Fibroblast of lung (primary cell): ENCODE measurements at regions not wholly inside any gene's neighbourhood (a gene's known extent, or its start where the extent isn't known, plus 50 kb on each side); places are given as distances from the start of the nearest gene placed in this dataset.
A peak's percentile ranks its signal among the peaks of the same experiment; 100 is the strongest.

Experiments used
- DNase-seq, 2 donors: peaks; one replicate each; pipeline versions ENCODE4 v3.0.0 to v3.0.0-alpha.2; 2010; ENCODE audit warnings: low read depth in 2 of 2
- H2AFZ ChIP-seq: 2 replicates; pipeline ENCODE4 v1.5.1; 2012; ENCODE audit warnings: low read length, control low read depth, inconsistent platforms
- H3K27ac ChIP-seq: 2 replicates; pipeline ENCODE4 v1.5.1; 2011; ENCODE audit warnings: low read length, control low read depth; ENCODE audit not compliant: insufficient read depth
- H3K27me3 ChIP-seq: 2 replicates; pipeline ENCODE4 v1.5.1; 2011; ENCODE audit warnings: mild to moderate bottlenecking, low read length; ENCODE audit not compliant: control insufficient read depth, insufficient read depth
- H3K36me3 ChIP-seq: 2 replicates; pipeline ENCODE4 v1.5.1; 2011; ENCODE audit warnings: low read length; ENCODE audit not compliant: control insufficient read depth, insufficient read depth
- H3K4me1 ChIP-seq: 2 replicates; pipeline ENCODE4 v1.5.1; 2011; ENCODE audit warnings: low read length; ENCODE audit not compliant: control insufficient read depth, insufficient read depth; ENCODE audit errors: extremely low read depth
- H3K4me2 ChIP-seq: 2 replicates; pipeline ENCODE4 v1.5.1; 2011; ENCODE audit warnings: low read length, control low read depth; ENCODE audit not compliant: insufficient read depth; ENCODE audit errors: extremely low read depth
- H3K4me3 ChIP-seq, 4 experiments: fragments of 200-600 bp in 1 of 4; sonication (generic) in 1 of 4; replicated peaks in 1 of 4; 2 replicates each; pipeline ENCODE4 v1.5.1; 2011 to 2016; ENCODE audit warnings: low read length in 4 of 4, low read depth in 3 of 4, mild to moderate bottlenecking in 3 of 4, control low read depth in 2 of 4, inconsistent platforms in 1 of 4, mixed read lengths in 1 of 4; ENCODE audit not compliant: insufficient read depth in 1 of 4; ENCODE audit errors: control extremely low read depth in 1 of 4
- H3K79me2 ChIP-seq: 2 replicates; pipeline ENCODE4 v1.5.1; 2012; ENCODE audit warnings: mild to moderate bottlenecking, low read length, inconsistent platforms; ENCODE audit not compliant: control insufficient read depth, insufficient read depth
- H3K9ac ChIP-seq: 2 replicates; pipeline ENCODE4 v1.5.1; 2011; ENCODE audit warnings: mild to moderate bottlenecking, low read length, control low read depth; ENCODE audit not compliant: insufficient read depth
- H3K9me3 ChIP-seq: 2 replicates; pipeline ENCODE4 v1.5.1; 2012; ENCODE audit warnings: low read depth, low read length; ENCODE audit not compliant: control insufficient read depth, insufficient read depth
- H4K20me1 ChIP-seq: 2 replicates; pipeline ENCODE4 v1.5.1; 2011; ENCODE audit warnings: low read length; ENCODE audit not compliant: control insufficient read depth, insufficient read depth; ENCODE audit errors: extremely low read depth
- EZH2 ChIP-seq: IDR thresholded peaks from 2 replicates; pipeline ENCODE4 v1.5.1; 2012; ENCODE audit warnings: low read length, control low read depth, mild to moderate bottlenecking; ENCODE audit errors: missing control alignments
- TF ChIP-seq, protein P1 (sequence below), 2 donors: IDR thresholded peaks in 1 of 2; conservative IDR thresholded peaks in 1 of 2; 1 replicate in 1 of 2; 2 replicates in 1 of 2; pipeline ENCODE4 v1.5.1; 2011 to 2012; ENCODE audit warnings: low read length in 2 of 2, control low read depth in 1 of 2, inconsistent platforms in 1 of 2, low read depth in 1 of 2, mild to moderate bottlenecking in 1 of 2

- H3K27me3 ChIP-seq: no peaks in the 10 kb centered on the region
- no peaks in the 10 kb centered on the region for H4K20me1 ChIP-seq
- no peak overlapping the region for H3K4me3 ChIP-seq
- no peak overlapping the region for H3K27ac ChIP-seq
- H3K9me3 ChIP-seq: no peaks in the 10 kb centered on the region
- H3K4me1 ChIP-seq: no peaks in the 10 kb centered on the region
- peak in 1 of 2 donors; percentile 66 for DNase-seq
- H3K36me3 ChIP-seq: no peaks in the 10 kb centered on the region
- TF ChIP-seq EZH2: no peak
- TF ChIP-seq, protein P1, sequence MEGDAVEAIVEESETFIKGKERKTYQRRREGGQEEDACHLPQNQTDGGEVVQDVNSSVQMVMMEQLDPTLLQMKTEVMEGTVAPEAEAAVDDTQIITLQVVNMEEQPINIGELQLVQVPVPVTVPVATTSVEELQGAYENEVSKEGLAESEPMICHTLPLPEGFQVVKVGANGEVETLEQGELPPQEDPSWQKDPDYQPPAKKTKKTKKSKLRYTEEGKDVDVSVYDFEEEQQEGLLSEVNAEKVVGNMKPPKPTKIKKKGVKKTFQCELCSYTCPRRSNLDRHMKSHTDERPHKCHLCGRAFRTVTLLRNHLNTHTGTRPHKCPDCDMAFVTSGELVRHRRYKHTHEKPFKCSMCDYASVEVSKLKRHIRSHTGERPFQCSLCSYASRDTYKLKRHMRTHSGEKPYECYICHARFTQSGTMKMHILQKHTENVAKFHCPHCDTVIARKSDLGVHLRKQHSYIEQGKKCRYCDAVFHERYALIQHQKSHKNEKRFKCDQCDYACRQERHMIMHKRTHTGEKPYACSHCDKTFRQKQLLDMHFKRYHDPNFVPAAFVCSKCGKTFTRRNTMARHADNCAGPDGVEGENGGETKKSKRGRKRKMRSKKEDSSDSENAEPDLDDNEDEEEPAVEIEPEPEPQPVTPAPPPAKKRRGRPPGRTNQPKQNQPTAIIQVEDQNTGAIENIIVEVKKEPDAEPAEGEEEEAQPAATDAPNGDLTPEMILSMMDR (conservative IDR thresholded peaks at IDR 0.05 in 1 of 2, IDR thresholded peaks at IDR 0.05 in 1 of 2; ENCODE audit: low read depth in 1 of 2, low read length in 2 of 2): no peak
- H3K4me2 ChIP-seq: no peak overlapping the region
- H3K79me2 ChIP-seq: no peaks in the 10 kb centered on the region
- H2AFZ ChIP-seq: no peak overlapping the region
- no peak overlapping the region for H3K9ac ChIP-seq
Observed at GRCh38 chr3:31294430-31295149, 238.1 kb upstream of the STT3B start.

DNA sequence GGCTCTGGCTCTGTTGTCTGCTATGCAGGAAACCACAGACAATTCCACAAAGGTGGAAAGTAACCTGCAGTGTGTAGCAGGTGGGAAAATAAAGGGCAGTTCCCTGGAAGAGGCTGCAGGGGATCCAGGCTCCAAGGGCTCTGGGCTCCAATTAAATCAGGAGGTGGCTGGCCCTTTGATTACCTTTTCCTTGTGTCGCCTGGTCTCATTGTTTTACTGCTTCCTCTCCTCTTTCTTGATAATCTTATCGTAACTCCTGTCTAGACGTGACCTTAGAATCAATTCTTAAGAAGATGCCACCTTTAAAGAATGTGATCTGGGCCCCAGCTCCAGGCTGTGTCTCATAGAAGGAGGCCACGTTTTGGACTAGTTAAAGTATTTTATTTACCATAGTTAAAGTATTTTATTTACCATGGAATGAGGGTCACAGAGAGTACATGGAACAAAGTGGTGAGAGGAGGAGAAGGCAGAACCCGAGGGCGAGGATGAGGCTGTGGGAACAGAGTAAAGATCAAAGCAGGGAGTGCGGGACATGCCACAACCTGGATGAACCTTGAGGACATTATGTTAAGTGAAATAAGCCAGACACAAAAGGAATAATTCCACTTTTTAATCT, 237.5 kb upstream of the STT3B start:
- DNase-seq: no peak
- no peak overlapping the region for H2AFZ ChIP-seq
- H3K79me2 ChIP-seq: no peaks in the 10 kb centered on the region
- H3K27ac ChIP-seq: no peak overlapping the region
- H3K4me1 ChIP-seq: no peaks in the 10 kb centered on the region
- H4K20me1 ChIP-seq: no peaks in the 10 kb centered on the region
- H3K9me3 ChIP-seq: no peaks in the 10 kb centered on the region
- H3K36me3 ChIP-seq: no peaks in the 10 kb centered on the region
- no peak overlapping the region for H3K9ac ChIP-seq
- H3K27me3 ChIP-seq: no peaks in the 10 kb centered on the region
- no peak overlapping the region for H3K4me3 ChIP-seq
- TF ChIP-seq EZH2: no peak
- TF ChIP-seq, protein P1 (conservative IDR thresholded peaks at IDR 0.05 in 1 of 2, IDR thresholded peaks at IDR 0.05 in 1 of 2; ENCODE audit: low read depth in 1 of 2, low read length in 2 of 2): no peak
- H3K4me2 ChIP-seq: no peak overlapping the region

GRCh38 chr3:31297726-31298298, 234.9 kb upstream of the STT3B start:
- no peak overlapping the region for H2AFZ ChIP-seq
- TF ChIP-seq EZH2: no peak
- TF ChIP-seq, protein P1 (conservative IDR thresholded peaks at IDR 0.05 in 1 of 2, IDR thresholded peaks at IDR 0.05 in 1 of 2; ENCODE audit: low read depth in 1 of 2, low read length in 2 of 2): no peak
- no peak overlapping the region for H3K9ac ChIP-seq
- H3K79me2 ChIP-seq: no peaks in the 10 kb centered on the region
- DNase-seq: no peak
- H3K9me3 ChIP-seq: no peaks in the 10 kb centered on the region
- H3K27me3 ChIP-seq: no peaks in the 10 kb centered on the region
- no peaks in the 10 kb centered on the region for H3K4me1 ChIP-seq
- no peak overlapping the region for H3K27ac ChIP-seq
- H3K36me3 ChIP-seq: no peaks in the 10 kb centered on the region
- no peak overlapping the region for H3K4me2 ChIP-seq
- no peaks in the 10 kb centered on the region for H4K20me1 ChIP-seq
- no peak overlapping the region for H3K4me3 ChIP-seq
